Inflammatory macrophage treated with lipopolysaccharide for 1 hour (primary cell): ENCODE measurements at regions not wholly inside any gene's neighbourhood (a gene's known extent, or its start where the extent isn't known, plus 50 kb on each side); places are given as distances from the start of the nearest gene placed in this dataset.

Experiments
- DNase-seq, 2 donors: peaks; one replicate each; pipeline ENCODE4 v3.0.0-alpha.2; 2020 to 2022

GRCh38 chr1:195501118-195501517 is 1107.1 kb downstream of the KCNT2 start:
- no peak for DNase-seq

DNA sequence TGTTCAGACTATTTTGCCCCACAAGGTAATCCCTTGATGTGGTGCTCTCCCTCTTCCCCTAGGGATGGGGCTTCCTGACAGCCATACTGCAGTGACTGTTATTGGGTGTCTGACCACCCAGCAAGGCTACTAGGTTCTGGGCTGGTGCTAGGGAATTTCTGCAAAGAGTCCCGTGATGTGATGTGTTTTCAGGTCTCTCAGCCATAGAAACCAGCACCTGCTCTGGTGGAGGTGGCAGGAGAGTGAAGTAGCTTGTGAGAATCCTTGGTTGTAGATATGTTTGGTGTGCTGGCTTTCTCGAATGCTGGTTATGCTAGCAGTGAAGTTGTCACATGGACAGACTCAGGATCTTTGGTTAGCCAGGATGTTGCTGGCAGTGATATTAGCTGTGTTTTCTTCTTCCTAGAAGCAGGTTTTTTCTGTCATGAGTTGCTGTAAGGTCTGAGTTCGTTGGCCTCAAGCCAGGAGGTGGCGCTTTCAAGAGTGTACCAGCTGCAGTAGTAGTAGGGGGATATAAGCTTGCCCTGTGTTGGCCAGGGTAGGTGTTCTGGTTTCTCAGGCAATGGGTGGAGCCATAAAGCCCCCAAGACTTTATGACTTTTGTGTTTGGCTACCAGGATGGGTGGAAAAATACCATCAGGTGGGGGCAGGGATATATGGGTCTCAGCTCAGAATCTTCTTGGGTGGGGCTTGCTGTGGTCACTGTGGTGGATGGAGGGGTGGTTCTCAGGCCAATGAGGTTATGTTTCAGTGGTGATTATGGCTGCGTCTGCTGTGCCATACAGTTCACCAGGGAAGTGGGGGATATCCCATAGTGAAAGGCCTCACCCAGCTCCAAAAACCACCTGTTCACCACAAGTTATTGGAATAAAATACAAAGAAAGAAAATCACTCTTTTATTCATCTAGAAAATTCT is 1112.3 kb downstream of the KCNT2 start:
- no peak for DNase-seq

GRCh38 chr1:195482137-195482536 is 1126.1 kb downstream of the KCNT2 start:
- no peak for DNase-seq

DNA sequence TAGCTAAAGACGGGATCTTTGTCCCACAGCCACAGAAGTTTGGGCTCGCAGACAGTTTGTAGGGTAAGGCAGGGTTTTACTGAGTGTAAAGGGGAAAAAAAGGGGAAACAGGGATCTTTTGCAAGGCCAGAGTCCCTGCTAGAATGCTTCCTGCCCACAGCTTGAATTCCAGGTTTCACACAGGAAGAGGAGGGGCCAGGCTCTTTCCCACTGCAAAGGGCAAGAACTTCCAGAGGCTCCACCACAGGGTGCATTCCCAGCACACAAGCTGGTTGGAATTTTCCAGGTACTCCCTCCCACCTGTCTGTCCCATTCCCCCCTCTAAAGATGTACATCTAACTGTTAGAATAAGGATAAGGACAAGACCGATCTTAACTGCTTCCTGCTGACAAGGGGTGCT is 1126.9 kb downstream of the KCNT2 start:
- DNase-seq, result no peak

DNA sequence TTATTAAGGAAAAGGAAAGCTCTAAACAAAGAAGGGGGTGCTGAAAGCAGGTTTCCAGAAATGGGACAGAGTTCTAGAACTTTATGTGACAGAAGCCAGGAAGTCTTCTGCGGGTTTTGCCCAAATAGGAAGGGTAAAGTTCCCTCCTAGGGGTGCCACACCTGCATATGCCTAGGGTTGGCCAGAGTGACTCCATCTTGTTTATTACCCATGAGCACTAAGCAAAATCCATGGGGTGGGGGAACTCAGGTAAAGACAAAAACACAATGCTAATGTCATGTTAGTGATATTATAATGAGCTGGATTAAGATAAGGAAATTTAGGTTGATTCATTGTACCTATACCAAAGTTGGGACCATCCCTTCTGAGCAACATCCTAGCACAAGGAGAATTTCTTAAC is 1132.7 kb downstream of the KCNT2 start:
- DNase-seq, result no peak

- no peak for DNase-seq
Observed at GRCh38 chr1:195472291-195472690, 1135.9 kb downstream of the KCNT2 start.

GRCh38 chr1:195466639-195467038 is 1141.6 kb downstream of the KCNT2 start:
- no peak for DNase-seq

GRCh38 chr1:195462646-195463045 is 1145.6 kb downstream of the KCNT2 start:
- no peak for DNase-seq

DNA sequence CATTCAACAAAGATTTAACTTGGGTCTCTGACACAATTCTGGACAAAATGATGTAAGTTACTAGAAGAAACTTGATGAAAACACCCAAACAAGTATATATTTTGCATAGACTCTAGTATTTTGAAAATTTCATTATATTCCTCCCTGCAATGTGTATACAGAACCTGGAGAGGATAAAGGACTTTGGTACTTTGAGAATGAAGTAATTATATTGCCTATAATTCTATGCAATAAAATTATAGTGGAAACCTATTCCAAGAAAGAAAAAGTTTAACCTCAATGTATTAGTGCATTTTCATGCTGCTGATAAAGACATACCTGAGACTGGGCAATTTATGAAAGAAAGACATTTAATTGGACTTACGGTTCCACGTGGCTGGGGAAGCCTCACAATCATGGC is 1146.1 kb downstream of the KCNT2 start:
- DNase-seq, result no peak

- DNase-seq, result no peak
Observed at GRCh38 chr1:195458365-195458764, 1149.9 kb downstream of the KCNT2 start.

GRCh38 chr1:195450794-195451193 is 1157.4 kb downstream of the KCNT2 start:
- DNase-seq, result no peak

- no peak for DNase-seq
Observed at GRCh38 chr1:195439661-195440060, 1168.6 kb downstream of the KCNT2 start.

GRCh38 chr1:195434566-195435203 is 1173.6 kb downstream of the KCNT2 start:
- no peak for DNase-seq

DNA sequence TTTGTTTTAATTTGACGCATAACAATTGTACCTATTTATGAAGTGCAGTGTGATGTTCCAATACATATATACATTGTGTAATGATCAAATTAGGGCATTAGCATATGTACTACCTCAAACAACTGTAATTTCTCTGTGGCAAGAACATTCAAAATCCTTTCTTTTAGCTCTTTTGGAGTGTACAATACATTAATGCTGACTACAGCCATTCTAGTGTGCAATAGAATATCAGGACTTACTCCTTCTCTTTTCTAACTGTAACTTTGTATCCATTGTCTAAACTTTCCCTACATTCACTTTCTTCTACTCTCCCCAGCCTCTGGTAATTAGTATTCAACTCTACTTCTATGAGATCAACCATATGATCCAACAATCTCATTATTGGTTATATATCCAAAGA is 1177.4 kb downstream of the KCNT2 start:
- DNase-seq, result no peak

GRCh38 chr1:195428927-195429326 is 1179.3 kb downstream of the KCNT2 start:
- no peak for DNase-seq

DNA sequence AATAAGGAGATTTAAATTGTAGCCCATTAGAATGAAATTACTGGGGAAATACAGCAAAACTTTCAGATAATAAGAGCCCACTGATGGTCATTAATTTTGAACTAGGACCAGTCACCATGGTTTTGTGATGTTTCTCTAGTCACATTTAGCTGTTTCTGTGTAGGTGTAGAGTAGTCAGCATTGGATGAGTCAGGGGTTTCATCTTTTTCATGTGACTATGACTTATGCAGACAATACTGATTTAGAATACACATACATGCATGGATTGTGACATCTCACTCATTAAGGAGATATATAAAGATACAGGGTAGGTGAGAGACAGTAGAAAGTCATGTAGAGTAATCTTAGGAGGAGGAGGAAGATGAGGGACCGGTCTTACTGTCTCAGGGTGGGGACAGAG is 1192.7 kb downstream of the KCNT2 start:
- peak in 1 of 2 donors; percentile 21 for DNase-seq

DNA sequence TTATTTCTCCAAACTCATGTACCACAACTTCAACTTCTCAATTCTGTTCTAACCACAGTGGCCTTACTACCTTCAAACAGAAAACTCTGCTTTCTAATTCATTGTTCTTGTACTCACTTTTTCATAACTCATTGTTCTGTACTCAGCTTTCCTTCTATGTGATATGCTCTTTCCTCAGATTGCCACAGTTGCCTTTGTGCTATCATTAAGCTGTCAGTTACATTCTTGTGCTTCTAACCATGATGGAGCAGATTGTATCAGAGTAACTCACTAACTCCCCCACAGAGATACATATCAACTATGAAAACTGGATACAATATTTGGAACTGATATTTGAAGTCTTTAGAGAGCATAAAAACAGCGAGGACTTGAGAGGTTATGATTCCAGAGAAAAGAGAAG is 1213.7 kb downstream of the KCNT2 start:
- DNase-seq, result no peak

DNA sequence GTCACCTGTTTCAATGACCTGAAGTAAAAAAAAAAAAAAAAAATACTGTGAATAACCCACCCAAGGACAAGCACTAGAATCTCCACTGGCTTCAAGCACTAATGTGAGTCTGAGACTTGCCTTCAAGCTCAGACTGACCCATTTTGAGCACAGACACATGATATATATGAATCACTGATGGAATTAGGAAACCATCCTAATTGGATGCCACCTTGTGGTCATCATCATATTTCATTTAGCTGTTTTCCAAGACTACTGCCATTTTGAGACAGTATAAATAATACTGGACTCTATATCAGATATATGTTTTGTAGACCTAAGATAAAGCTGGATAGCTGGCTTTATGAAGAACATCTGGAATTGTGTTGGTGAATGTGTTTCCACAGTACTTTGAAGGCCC is 1232.0 kb downstream of the KCNT2 start:
- DNase-seq, result no peak

- no peak for DNase-seq
Observed at GRCh38 chr1:195373856-195374255, 1234.4 kb downstream of the KCNT2 start.

DNA sequence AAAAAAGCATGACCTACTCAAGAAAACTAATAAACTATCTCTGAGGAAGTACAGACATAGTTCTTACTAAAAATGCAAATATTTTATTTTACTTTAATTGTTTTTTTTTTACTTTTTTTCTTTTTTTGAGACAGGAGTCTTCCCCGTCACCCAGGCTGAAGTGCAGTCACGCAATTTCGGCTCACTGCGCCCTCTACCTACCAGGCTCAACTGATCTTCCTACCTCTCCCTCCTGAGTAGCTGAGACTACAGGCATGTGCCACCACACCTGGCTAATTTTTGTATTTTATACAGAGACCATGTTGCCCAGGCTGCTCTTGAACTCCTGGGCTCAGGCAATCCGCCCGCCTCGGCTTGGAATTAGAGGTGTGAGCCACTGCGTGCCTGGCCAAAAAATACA is 1263.1 kb downstream of the KCNT2 start:
- no peak for DNase-seq

GRCh38 chr1:195337646-195338045 is 1270.6 kb downstream of the KCNT2 start:
- no peak for DNase-seq

GRCh38 chr1:195336812-195337211 is 1271.4 kb downstream of the KCNT2 start:
- DNase-seq, result no peak

GRCh38 chr1:195335541-195335940 is 1272.7 kb downstream of the KCNT2 start:
- no peak for DNase-seq

DNA sequence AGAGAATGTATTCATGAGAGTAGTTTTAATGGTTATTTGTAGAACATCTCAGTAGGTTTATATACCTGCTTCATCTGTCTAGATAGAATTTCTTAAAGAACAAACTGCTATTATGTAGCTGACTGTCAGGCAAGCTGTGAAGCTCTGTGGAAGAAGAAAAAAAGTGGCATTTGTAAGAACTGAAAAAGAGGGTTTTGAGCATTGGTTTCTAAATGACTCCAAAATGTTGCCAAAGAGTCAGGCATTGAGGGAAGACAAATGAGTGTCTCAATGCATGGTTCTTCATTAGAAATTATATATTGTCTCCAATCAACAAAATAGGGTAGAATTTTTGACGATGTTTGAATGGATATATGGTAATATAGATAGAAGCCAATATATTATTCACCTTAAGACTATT is 1276.1 kb downstream of the KCNT2 start:
- no peak for DNase-seq

- DNase-seq, result no peak
Observed at GRCh38 chr1:195328681-195329080, 1279.6 kb downstream of the KCNT2 start.
